ENCODE measurements at regions not wholly inside any gene's neighbourhood (a gene's known extent, or its start where the extent isn't known, plus 50 kb on each side); places are given as distances from the start of the nearest gene placed in this dataset.

DNA sequence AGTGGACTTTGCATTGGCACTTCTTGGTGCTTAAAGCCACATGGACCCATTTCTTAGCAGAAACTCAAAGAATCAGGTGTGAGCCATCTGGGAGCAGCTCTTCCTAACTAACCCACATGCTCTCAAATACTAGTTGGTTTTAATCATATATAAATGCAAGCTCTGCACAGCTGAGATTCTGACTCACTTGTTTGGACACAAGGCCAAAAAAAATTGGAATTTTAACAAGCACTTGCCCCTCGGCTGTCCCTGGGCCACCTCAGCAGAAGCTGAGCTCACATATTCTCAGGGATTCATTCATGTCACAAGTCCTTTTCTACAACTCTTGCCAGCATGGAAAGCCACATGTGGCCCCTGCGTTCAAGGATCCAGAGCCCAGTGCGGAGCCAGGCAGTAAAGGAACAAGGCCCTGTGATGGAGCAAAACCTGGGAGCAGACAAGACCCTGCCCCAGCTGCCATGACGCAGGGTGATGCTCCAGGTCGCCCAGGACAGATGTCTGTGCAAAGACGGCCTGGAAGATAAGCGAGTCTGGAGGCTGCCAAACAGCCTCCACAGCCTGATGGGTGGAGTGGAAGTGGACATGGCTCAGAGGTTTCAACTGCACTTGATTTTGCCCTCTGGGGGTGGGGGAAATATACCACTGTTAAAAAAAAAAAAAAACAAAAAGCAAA, 266.5 kb downstream of the EIPR1 start:
- TF ChIP-seq ZNF217 (IDR thresholded peaks at IDR 0.05) (no peak), POLR2A (IDR thresholded peaks at IDR 0.05; ENCODE audit: low read depth, low read length) (no peak), RAD21 (IDR thresholded peaks at IDR 0.05; ENCODE audit: insufficient read depth, low read depth, low read length) (no peak), JUND (IDR thresholded peaks at IDR 0.05; ENCODE audit: low read depth, low read length) (no peak), HDAC6 (IDR thresholded peaks at IDR 0.05; ENCODE audit: unreplicated experiment) (no peak), EED (IDR thresholded peaks at IDR 0.05; ENCODE audit: low read depth) (no peak), SP1 (IDR thresholded peaks at IDR 0.05; ENCODE audit: low read depth, low read length) (no peak), YY1 (IDR thresholded peaks at IDR 0.05; ENCODE audit: low read depth, low read length) (no peak), CHD1 (IDR thresholded peaks at IDR 0.05; ENCODE audit: low read depth, low read length) (no peak)
- TF ChIP-seq, protein P1, sequence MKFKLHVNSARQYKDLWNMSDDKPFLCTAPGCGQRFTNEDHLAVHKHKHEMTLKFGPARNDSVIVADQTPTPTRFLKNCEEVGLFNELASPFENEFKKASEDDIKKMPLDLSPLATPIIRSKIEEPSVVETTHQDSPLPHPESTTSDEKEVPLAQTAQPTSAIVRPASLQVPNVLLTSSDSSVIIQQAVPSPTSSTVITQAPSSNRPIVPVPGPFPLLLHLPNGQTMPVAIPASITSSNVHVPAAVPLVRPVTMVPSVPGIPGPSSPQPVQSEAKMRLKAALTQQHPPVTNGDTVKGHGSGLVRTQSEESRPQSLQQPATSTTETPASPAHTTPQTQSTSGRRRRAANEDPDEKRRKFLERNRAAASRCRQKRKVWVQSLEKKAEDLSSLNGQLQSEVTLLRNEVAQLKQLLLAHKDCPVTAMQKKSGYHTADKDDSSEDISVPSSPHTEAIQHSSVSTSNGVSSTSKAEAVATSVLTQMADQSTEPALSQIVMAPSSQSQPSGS (IDR thresholded peaks at IDR 0.05; ENCODE audit: low read length) = no peak
- TF ChIP-seq, protein P2, sequence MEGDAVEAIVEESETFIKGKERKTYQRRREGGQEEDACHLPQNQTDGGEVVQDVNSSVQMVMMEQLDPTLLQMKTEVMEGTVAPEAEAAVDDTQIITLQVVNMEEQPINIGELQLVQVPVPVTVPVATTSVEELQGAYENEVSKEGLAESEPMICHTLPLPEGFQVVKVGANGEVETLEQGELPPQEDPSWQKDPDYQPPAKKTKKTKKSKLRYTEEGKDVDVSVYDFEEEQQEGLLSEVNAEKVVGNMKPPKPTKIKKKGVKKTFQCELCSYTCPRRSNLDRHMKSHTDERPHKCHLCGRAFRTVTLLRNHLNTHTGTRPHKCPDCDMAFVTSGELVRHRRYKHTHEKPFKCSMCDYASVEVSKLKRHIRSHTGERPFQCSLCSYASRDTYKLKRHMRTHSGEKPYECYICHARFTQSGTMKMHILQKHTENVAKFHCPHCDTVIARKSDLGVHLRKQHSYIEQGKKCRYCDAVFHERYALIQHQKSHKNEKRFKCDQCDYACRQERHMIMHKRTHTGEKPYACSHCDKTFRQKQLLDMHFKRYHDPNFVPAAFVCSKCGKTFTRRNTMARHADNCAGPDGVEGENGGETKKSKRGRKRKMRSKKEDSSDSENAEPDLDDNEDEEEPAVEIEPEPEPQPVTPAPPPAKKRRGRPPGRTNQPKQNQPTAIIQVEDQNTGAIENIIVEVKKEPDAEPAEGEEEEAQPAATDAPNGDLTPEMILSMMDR (IDR thresholded peaks at IDR 0.05 in 2 of 3, conservative IDR thresholded peaks at IDR 0.05 in 1 of 3; ENCODE audit: control insufficient read depth in 2 of 3, extremely low read depth in 1 of 3, insufficient read depth in 1 of 3, low read depth in 3 of 3, low read length in 3 of 3) = no peak

Measured in GM12878 (cell line).